IMR-90 (cell line): ENCODE measurements at regions not wholly inside any gene's neighbourhood (a gene's known extent, or its start where the extent isn't known, plus 50 kb on each side); places are given as distances from the start of the nearest gene placed in this dataset.

Source experiments
- ATAC-seq: fragments of 200-7000 bp; cut with Tn5 transposase; 2 replicates; pipeline ENCODE4 v1.9.1; 2020; ENCODE audit warnings: low read depth, mild to moderate bottlenecking, moderate library complexity
- BruUV-seq: library from RNA; stranded (reverse); fragments of 400-500 nt; replicated peaks from 2 replicates; lab custom pipeline; 2021; lab: Mats Ljungman, UMichigan
- CTCF ChIA-PET: fragments of 300-600 bp; formaldehyde crosslinking; extraction: SDS; loops from one replicate; lab custom pipeline; 2021; ENCODE audit warnings: antibody characterized with exemption; lab: Yijun Ruan, JAX
- POLR2A ChIA-PET: fragments of 300-600 bp; sonication (Branson Sonifier 250); formaldehyde crosslinking; loops from one replicate; lab custom pipeline; 2022; ENCODE audit warnings: antibody characterized with exemption; ENCODE audit not compliant: unreplicated experiment; lab: Charles Lee
- DNase-seq: peaks from one replicate; pipeline ENCODE4 v3.0.0; 2013
- H2AFZ ChIP-seq: replicated peaks from 2 replicates; pipeline ENCODE3; 2013; ENCODE audit warnings: low read length, mild to moderate bottlenecking; ENCODE audit not compliant: poor library complexity
- H2AK5ac ChIP-seq: 2 replicates; pipeline ENCODE4 v1.6.1; 2013; ENCODE audit warnings: low read depth, low read length, inconsistent platforms
- H2AK9ac ChIP-seq: replicated peaks from 2 replicates; pipeline ENCODE3; 2013; ENCODE audit warnings: mild to moderate bottlenecking, low read depth, low read length, moderate library complexity; ENCODE audit not compliant: poor library complexity
- H2BK120ac ChIP-seq: 2 replicates; pipeline ENCODE4 v1.6.1; 2013; ENCODE audit warnings: low read depth, low read length, inconsistent platforms
- H2BK15ac ChIP-seq: 3 replicates; pipeline ENCODE4 v1.6.1; 2013; ENCODE audit warnings: low read depth, low read length, inconsistent platforms
- H2BK20ac ChIP-seq: 2 replicates; pipeline ENCODE4 v1.6.1; 2013; ENCODE audit warnings: low read depth, mild to moderate bottlenecking, inconsistent platforms, low read length, moderate library complexity
- H2BK5ac ChIP-seq: 2 replicates; pipeline ENCODE4 v1.6.1; 2013; ENCODE audit warnings: mild to moderate bottlenecking, low read depth, low read length, inconsistent platforms; ENCODE audit not compliant: poor library complexity, severe bottlenecking
- H3K14ac ChIP-seq: replicated peaks from 2 replicates; pipeline ENCODE4 v1.6.1; 2013; ENCODE audit warnings: low read depth, low read length, inconsistent platforms
- H3K18ac ChIP-seq: 2 replicates; pipeline ENCODE4 v1.6.1; 2013; ENCODE audit warnings: low read depth, low read length, control low read depth
- H3K23ac ChIP-seq: 2 replicates; pipeline ENCODE4 v1.6.1; 2013; ENCODE audit warnings: low read depth, low read length, inconsistent platforms
- H3K27ac ChIP-seq: 2 replicates; pipeline ENCODE4 v1.5.1; 2013; ENCODE audit warnings: mild to moderate bottlenecking, control low read depth, low read length; ENCODE audit not compliant: insufficient read depth
- H3K27me3 ChIP-seq: 2 replicates; pipeline ENCODE4 v1.6.1; 2013; ENCODE audit warnings: low read length; ENCODE audit not compliant: control insufficient read depth, insufficient read depth
- H3K36me3 ChIP-seq: 2 replicates; pipeline ENCODE4 v1.6.1; 2013; ENCODE audit warnings: low read length, mixed read lengths; ENCODE audit not compliant: control insufficient read depth, insufficient read depth
- H3K4ac ChIP-seq: 2 replicates; pipeline ENCODE4 v1.6.1; 2013; ENCODE audit warnings: low read depth, low read length, inconsistent platforms
- H3K4me1 ChIP-seq: 2 replicates; pipeline ENCODE4 v1.6.1; 2013; ENCODE audit warnings: low read length, mixed read lengths; ENCODE audit not compliant: control insufficient read depth, insufficient read depth
- H3K4me2 ChIP-seq: 2 replicates; pipeline ENCODE4 v1.6.1; 2013; ENCODE audit warnings: low read depth, mild to moderate bottlenecking, control low read depth, low read length, moderate library complexity
- H3K4me3 ChIP-seq: 2 replicates; pipeline ENCODE4 v1.5.1; 2013; ENCODE audit warnings: low read depth, mild to moderate bottlenecking, control low read depth, low read length, moderate library complexity; ENCODE audit not compliant: insufficient read depth
- H3K56ac ChIP-seq: 2 replicates; pipeline ENCODE4 v1.6.1; 2013; ENCODE audit warnings: low read length, inconsistent platforms; ENCODE audit not compliant: insufficient read depth; ENCODE audit errors: extremely low read depth
- H3K79me1 ChIP-seq, 2 experiments: 2 replicates each; pipeline ENCODE4 v1.6.1; 2013; ENCODE audit warnings: low read length in 2 of 2, inconsistent platforms in 1 of 2, low read depth in 1 of 2
- H3K9ac ChIP-seq: 2 replicates; pipeline ENCODE4 v1.6.1; 2013; ENCODE audit warnings: low read depth, low read length, control low read depth
- H3K9me1 ChIP-seq: 2 replicates; pipeline ENCODE4 v1.6.1; 2013; ENCODE audit warnings: low read length, inconsistent platforms; ENCODE audit not compliant: insufficient read depth
- H3K9me3 ChIP-seq: 2 replicates; pipeline ENCODE4 v1.6.1; 2013; ENCODE audit warnings: low read length; ENCODE audit not compliant: control insufficient read depth, insufficient read depth
- H4K20me1 ChIP-seq: 2 replicates; pipeline ENCODE4 v1.6.1; 2013; ENCODE audit warnings: low read length, inconsistent platforms; ENCODE audit not compliant: insufficient read depth
- H4K5ac ChIP-seq: 2 replicates; pipeline ENCODE4 v1.6.1; 2013; ENCODE audit warnings: mild to moderate bottlenecking, low read depth, low read length, control low read depth
- H4K8ac ChIP-seq, 2 experiments: 2 replicates each; pipeline ENCODE4 v1.6.1; 2013; ENCODE audit warnings: low read depth in 2 of 2, low read length in 2 of 2, control low read depth in 1 of 2, inconsistent platforms in 1 of 2
- H4K91ac ChIP-seq: 2 replicates; pipeline ENCODE4 v1.6.1; 2013; ENCODE audit warnings: low read depth, low read length, inconsistent platforms; ENCODE audit not compliant: insufficient read depth
- CEBPB ChIP-seq: IDR thresholded peaks from 2 replicates; pipeline ENCODE4 v1.6.1; 2012; ENCODE audit warnings: low read depth, low read length, improper control_type of control experiment
- CHD1 ChIP-seq: IDR thresholded peaks from 2 replicates; pipeline ENCODE4 v1.6.1; 2012; ENCODE audit warnings: low read depth, low read length, improper control_type of control experiment
- FOS ChIP-seq: fragments of 150-350 bp; IDR thresholded peaks from 2 replicates; pipeline ENCODE4 v1.6.1; 2016; ENCODE audit warnings: low read depth, low read length
- MXI1 ChIP-seq: IDR thresholded peaks from 2 replicates; pipeline ENCODE4 v1.6.1; 2012; ENCODE audit warnings: low read depth, mild to moderate bottlenecking, low read length, moderate library complexity, borderline replicate concordance
- POLR2A ChIP-seq: IDR thresholded peaks from 2 replicates; pipeline ENCODE4 v1.6.1; 2012; ENCODE audit warnings: mild to moderate bottlenecking, low read depth, low read length
- RAD21 ChIP-seq: IDR thresholded peaks from 2 replicates; pipeline ENCODE4 v1.6.1; 2012; ENCODE audit warnings: low read length, improper control_type of control experiment
- RCOR1 ChIP-seq: IDR thresholded peaks from 2 replicates; pipeline ENCODE4 v1.6.1; 2012; ENCODE audit warnings: mild to moderate bottlenecking, low read length, improper control_type of control experiment; ENCODE audit not compliant: insufficient replicate concordance
- SMC3 ChIP-seq: fragments of 150-350 bp; IDR thresholded peaks from 2 replicates; pipeline ENCODE4 v1.6.1; 2016; ENCODE audit warnings: low read depth, mild to moderate bottlenecking, antibody characterized with exemption, low read length, moderate library complexity
- WGBS, 2 experiments: methylation state at CpG; one replicate each; pipeline versions ENCODE4 v1.1.5 to v1.1.7; 2013; ENCODE audit warnings: missing lambda C conversion rate in 2 of 2; ENCODE audit not compliant: insufficient read length in 1 of 2; ENCODE audit errors: extremely low coverage in 2 of 2; 5-methylcytosine and 5-hydroxymethylcytosine counted together
- dilution Hi-C: fragments of 300-500 bp; cut with HindIII; formaldehyde crosslinking; loops from one replicate; pipeline ENCODE4 v1.14.3; 2018; ENCODE audit warnings: low sequenced_read_pairs; ENCODE audit not compliant: unreplicated experiment
- in situ Hi-C: fragments of 300-500 bp; cut with MboI; formaldehyde crosslinking; loops from 3 replicates; pipeline ENCODE4 v1.14.3; 2019; ENCODE audit warnings: low sequenced_read_pairs, inconsistent platforms, mixed read lengths
- intact Hi-C: fragments of 100-400 bp; cut with micrococcal nuclease; formaldehyde crosslinking; loops from 2 replicates; pipeline ENCODE4 v1.10.0; 2022
- TF ChIP-seq, protein P1 (sequence below): fragments of 150-350 bp; IDR thresholded peaks from 2 replicates; pipeline ENCODE4 v1.6.1; 2016; ENCODE audit warnings: low read depth, mild to moderate bottlenecking, low read length, moderate library complexity, borderline replicate concordance
- TF ChIP-seq, protein P2 (sequence below): fragments of 150-350 bp; IDR thresholded peaks from 2 replicates; pipeline ENCODE4 v1.6.1; 2017; ENCODE audit warnings: mild to moderate bottlenecking, antibody characterized with exemption, low read length, low read depth
- TF ChIP-seq, protein P3 (sequence below): conservative IDR thresholded peaks from 2 replicates; pipeline ENCODE4 v1.5.1; 2012; ENCODE audit warnings: mild to moderate bottlenecking, low read depth, low read length, improper control_type of control experiment

DNA sequence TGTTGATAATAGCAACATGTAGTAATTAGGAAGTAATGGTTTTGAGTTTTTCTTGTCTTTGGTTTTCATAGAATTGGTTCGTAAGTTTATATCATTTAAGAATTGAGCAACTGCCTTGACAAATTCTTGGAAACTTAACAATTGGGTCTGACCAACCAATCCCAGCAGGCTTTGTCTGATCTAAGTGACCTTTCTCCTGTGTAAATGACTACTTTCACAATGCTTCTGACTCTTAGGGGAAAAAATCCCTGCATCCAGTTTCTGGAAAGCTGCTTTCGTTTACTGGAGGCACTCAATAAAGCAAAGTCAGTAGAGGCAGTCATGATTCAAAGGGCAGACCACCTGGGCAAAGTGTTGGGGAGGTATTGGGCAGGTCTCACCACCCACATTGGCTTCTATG is 303.6 kb upstream of the FAM78B start:
- Histone ChIP-seq H3K27me3 (no peaks in the 10 kb centered on the region), H2AK5ac (no peak overlapping the region), H3K23ac (no peak overlapping the region), H3K18ac (no peak overlapping the region), H2BK120ac (no peak overlapping the region), H4K20me1 (no peaks in the 10 kb centered on the region), H3K9me1 (no peaks in the 10 kb centered on the region), H3K4me2 (no peak overlapping the region), H2BK20ac (no peak overlapping the region), H2AK9ac (no peak overlapping the region), H3K4ac (no peak overlapping the region), H3K4me3 (no peak overlapping the region), H4K91ac (no peak overlapping the region), H3K56ac (no peak overlapping the region), H3K9ac (no peak overlapping the region), H4K5ac (no peak overlapping the region), H3K36me3 (no peaks in the 10 kb centered on the region), H3K9me3 (peaks cover under 1% of the 10 kb centered on the region; the same call in 1 of the 2 replicates), H3K79me1 (no peaks in the 10 kb centered on the region), H4K8ac (no peak overlapping the region), H2BK5ac (no peak overlapping the region), H3K27ac (no peak overlapping the region), H3K4me1 (no peaks in the 10 kb centered on the region), H3K14ac (no peak overlapping the region), H2BK15ac (no peak overlapping the region), H2AFZ (no peak overlapping the region)
- in situ Hi-C loops = loop anchor here (10.0 kb wide), 1 partner anchor 584 kb away; no protein-coding TSS in a partner anchor
- TF ChIP-seq CHD1 (no peak), FOS (no peak), RCOR1 (no peak), MXI1 (no peak), POLR2A (no peak), SMC3 (no peak), RAD21 (no peak), CEBPB (no peak)
- TF ChIP-seq, protein P1, sequence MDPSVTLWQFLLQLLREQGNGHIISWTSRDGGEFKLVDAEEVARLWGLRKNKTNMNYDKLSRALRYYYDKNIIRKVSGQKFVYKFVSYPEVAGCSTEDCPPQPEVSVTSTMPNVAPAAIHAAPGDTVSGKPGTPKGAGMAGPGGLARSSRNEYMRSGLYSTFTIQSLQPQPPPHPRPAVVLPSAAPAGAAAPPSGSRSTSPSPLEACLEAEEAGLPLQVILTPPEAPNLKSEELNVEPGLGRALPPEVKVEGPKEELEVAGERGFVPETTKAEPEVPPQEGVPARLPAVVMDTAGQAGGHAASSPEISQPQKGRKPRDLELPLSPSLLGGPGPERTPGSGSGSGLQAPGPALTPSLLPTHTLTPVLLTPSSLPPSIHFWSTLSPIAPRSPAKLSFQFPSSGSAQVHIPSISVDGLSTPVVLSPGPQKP = no peak
- TF ChIP-seq, protein P2, sequence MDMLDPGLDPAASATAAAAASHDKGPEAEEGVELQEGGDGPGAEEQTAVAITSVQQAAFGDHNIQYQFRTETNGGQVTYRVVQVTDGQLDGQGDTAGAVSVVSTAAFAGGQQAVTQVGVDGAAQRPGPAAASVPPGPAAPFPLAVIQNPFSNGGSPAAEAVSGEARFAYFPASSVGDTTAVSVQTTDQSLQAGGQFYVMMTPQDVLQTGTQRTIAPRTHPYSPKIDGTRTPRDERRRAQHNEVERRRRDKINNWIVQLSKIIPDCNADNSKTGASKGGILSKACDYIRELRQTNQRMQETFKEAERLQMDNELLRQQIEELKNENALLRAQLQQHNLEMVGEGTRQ = no peak
- TF ChIP-seq, protein P3, sequence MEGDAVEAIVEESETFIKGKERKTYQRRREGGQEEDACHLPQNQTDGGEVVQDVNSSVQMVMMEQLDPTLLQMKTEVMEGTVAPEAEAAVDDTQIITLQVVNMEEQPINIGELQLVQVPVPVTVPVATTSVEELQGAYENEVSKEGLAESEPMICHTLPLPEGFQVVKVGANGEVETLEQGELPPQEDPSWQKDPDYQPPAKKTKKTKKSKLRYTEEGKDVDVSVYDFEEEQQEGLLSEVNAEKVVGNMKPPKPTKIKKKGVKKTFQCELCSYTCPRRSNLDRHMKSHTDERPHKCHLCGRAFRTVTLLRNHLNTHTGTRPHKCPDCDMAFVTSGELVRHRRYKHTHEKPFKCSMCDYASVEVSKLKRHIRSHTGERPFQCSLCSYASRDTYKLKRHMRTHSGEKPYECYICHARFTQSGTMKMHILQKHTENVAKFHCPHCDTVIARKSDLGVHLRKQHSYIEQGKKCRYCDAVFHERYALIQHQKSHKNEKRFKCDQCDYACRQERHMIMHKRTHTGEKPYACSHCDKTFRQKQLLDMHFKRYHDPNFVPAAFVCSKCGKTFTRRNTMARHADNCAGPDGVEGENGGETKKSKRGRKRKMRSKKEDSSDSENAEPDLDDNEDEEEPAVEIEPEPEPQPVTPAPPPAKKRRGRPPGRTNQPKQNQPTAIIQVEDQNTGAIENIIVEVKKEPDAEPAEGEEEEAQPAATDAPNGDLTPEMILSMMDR = no peak
- WGBS, 2 experiments = no CpG with 5 or more reads among the region's 2 CpGs
- CTCF ChIA-PET = no interaction called here
- no TSS peak for BruUV-seq
- intact Hi-C loops = no loop called here
- POLR2A ChIA-PET = no interaction called here
- no peak for ATAC-seq
- dilution Hi-C loops = no loop called here
- DNase-seq = no peak
